GM12874 (cell line): ENCODE measurements at regions not wholly inside any gene's neighbourhood (a gene's known extent, or its start where the extent isn't known, plus 50 kb on each side); places are given as distances from the start of the nearest gene placed in this dataset.

Source experiments
- CTCF ChIP-seq: IDR thresholded peaks from 2 replicates; pipeline ENCODE4 v1.5.1; 2011; ENCODE audit warnings: low read depth, mild to moderate bottlenecking, control low read depth, low read length, moderate library complexity; ENCODE audit not compliant: insufficient read depth

- no peak for TF ChIP-seq CTCF
Observed at GRCh38 chr4:75370576-75370975, 143.6 kb downstream of the RCHY1 start.

GRCh38 chr4:75345423-75345822 lies 168.8 kb downstream of the RCHY1 start:
- TF ChIP-seq CTCF: no peak

- TF ChIP-seq CTCF: no peak
Observed at GRCh38 chr4:75344915-75345314, 169.3 kb downstream of the RCHY1 start.

- TF ChIP-seq CTCF: no peak
Observed at GRCh38 chr4:75343333-75343732, 170.9 kb downstream of the RCHY1 start.

- no peak for TF ChIP-seq CTCF
Observed at GRCh38 chr4:75340561-75340960, 173.6 kb downstream of the RCHY1 start.

- no peak for TF ChIP-seq CTCF
Observed at GRCh38 chr4:75338352-75338880, 175.8 kb downstream of the RCHY1 start.

- no peak for TF ChIP-seq CTCF
Observed at GRCh38 chr4:75327804-75328512, 186.2 kb downstream of the RCHY1 start.
